ENCODE measurements at regions not wholly inside any gene's neighbourhood (a gene's known extent, or its start where the extent isn't known, plus 50 kb on each side); places are given as distances from the start of the nearest gene placed in this dataset.

- Mint-ChIP-seq H3K4me1 (peaks cover 26% of the 10 kb centered on the region), H3K9me3 (no peaks in the 10 kb centered on the region), H3K27ac (no peak overlapping the region), H3K36me3 (no peaks in the 10 kb centered on the region), H3K27me3 (ENCODE audit: low read depth) (no peaks in the 10 kb centered on the region; the same call in 1 of the 2 replicates), H3K4me3 (no peak overlapping the region)
- POLR2A ChIA-PET: no interaction called here
- DNase-seq (ENCODE audit: low spot score): no peak
- ATAC-seq: peak; percentile 29
- TF ChIP-seq GABPB1 (CRISPR knock-in tag; IDR thresholded peaks at IDR 0.05) (no peak), ATF3 (CRISPR knock-in tag; conservative IDR thresholded peaks at IDR 0.05) (no peak), ZNF281 (CRISPR knock-in tag; IDR thresholded peaks at IDR 0.05) (no peak), GTF2I (CRISPR knock-in tag; conservative IDR thresholded peaks at IDR 0.05) (no peak), ZNF121 (CRISPR knock-in tag; IDR thresholded peaks at IDR 0.05) (no peak), TEAD1 (CRISPR knock-in tag; IDR thresholded peaks at IDR 0.05) (no peak), GRHL2 (CRISPR knock-in tag; IDR thresholded peaks at IDR 0.05; ENCODE audit: insufficient replicate concordance, severe bottlenecking) (no peak), ZNF425 (CRISPR knock-in tag; conservative IDR thresholded peaks at IDR 0.05) (no peak), ZNF396 (CRISPR knock-in tag; IDR thresholded peaks at IDR 0.05; ENCODE audit: borderline replicate concordance) (no peak), ZNF416 (CRISPR knock-in tag; IDR thresholded peaks at IDR 0.05) (no peak), ETV6 (CRISPR knock-in tag; IDR thresholded peaks at IDR 0.05) (no peak), MLX (CRISPR knock-in tag; IDR thresholded peaks at IDR 0.05) (no peak), USF1 (CRISPR knock-in tag; IDR thresholded peaks at IDR 0.05) (no peak), NR1H2 (CRISPR knock-in tag; IDR thresholded peaks at IDR 0.05) (no peak), ELF4 (CRISPR knock-in tag; IDR thresholded peaks at IDR 0.05; ENCODE audit: low read depth) (no peak)
- TF ChIP-seq, protein P1, sequence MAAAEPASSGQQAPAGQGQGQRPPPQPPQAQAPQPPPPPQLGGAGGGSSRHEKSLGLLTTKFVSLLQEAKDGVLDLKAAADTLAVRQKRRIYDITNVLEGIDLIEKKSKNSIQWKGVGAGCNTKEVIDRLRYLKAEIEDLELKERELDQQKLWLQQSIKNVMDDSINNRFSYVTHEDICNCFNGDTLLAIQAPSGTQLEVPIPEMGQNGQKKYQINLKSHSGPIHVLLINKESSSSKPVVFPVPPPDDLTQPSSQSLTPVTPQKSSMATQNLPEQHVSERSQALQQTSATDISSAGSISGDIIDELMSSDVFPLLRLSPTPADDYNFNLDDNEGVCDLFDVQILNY (CRISPR knock-in tag; IDR thresholded peaks at IDR 0.05): no peak
- TF ChIP-seq, protein P2, sequence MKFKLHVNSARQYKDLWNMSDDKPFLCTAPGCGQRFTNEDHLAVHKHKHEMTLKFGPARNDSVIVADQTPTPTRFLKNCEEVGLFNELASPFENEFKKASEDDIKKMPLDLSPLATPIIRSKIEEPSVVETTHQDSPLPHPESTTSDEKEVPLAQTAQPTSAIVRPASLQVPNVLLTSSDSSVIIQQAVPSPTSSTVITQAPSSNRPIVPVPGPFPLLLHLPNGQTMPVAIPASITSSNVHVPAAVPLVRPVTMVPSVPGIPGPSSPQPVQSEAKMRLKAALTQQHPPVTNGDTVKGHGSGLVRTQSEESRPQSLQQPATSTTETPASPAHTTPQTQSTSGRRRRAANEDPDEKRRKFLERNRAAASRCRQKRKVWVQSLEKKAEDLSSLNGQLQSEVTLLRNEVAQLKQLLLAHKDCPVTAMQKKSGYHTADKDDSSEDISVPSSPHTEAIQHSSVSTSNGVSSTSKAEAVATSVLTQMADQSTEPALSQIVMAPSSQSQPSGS (CRISPR knock-in tag; IDR thresholded peaks at IDR 0.05; ENCODE audit: borderline replicate concordance, low read depth): no peak
- TF ChIP-seq, protein P3, sequence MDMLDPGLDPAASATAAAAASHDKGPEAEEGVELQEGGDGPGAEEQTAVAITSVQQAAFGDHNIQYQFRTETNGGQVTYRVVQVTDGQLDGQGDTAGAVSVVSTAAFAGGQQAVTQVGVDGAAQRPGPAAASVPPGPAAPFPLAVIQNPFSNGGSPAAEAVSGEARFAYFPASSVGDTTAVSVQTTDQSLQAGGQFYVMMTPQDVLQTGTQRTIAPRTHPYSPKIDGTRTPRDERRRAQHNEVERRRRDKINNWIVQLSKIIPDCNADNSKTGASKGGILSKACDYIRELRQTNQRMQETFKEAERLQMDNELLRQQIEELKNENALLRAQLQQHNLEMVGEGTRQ (CRISPR knock-in tag; IDR thresholded peaks at IDR 0.05): no peak
- CTCF ChIA-PET: no interaction called here
Observed at GRCh38 chr2:129710670-129711495, 268.6 kb upstream of the RAB6C start.
